SU-DHL-6 (cell line): ENCODE measurements at regions not wholly inside any gene's neighbourhood (a gene's known extent, or its start where the extent isn't known, plus 50 kb on each side); places are given as distances from the start of the nearest gene placed in this dataset.

Experiments used
- H2AFZ ChIP-seq: fragments of 200-600 bp; sonication (generic); 2 replicates; pipeline ENCODE4 v1.6.1; 2014; ENCODE audit warnings: low read depth, mild to moderate bottlenecking, moderate library complexity, mixed read lengths, antibody characterized with exemption, low read length; ENCODE audit not compliant: severe bottlenecking
- H3F3A ChIP-seq: fragments of 200-600 bp; shearing (Covaris generic); 2 replicates; pipeline ENCODE4 v1.6.0; 2016; ENCODE audit warnings: antibody characterized with exemption, mild to moderate bottlenecking; ENCODE audit not compliant: insufficient read depth
- H3K27ac ChIP-seq: fragments of 200-600 bp; sonication (generic); 2 replicates; pipeline ENCODE4 v1.5.1; 2016; ENCODE audit warnings: low read depth, mild to moderate bottlenecking, low read length, moderate library complexity, mixed read lengths
- H3K27me3 ChIP-seq: fragments of 200-600 bp; sonication (generic), shearing (Covaris generic); 2 replicates; pipeline ENCODE4 v1.6.0; 2014; ENCODE audit warnings: mild to moderate bottlenecking, low read length
- H3K36me3 ChIP-seq: fragments of 200-600 bp; sonication (generic); 2 replicates; pipeline ENCODE4 v1.6.1; 2014; ENCODE audit warnings: mild to moderate bottlenecking, low read length, mixed read lengths
- H3K4me2 ChIP-seq: fragments of 300-600, 200-600 bp; shearing (Covaris generic), sonication (generic); 2 replicates; pipeline ENCODE4 v1.6.0; 2014; ENCODE audit warnings: low read length, low read depth, mild to moderate bottlenecking; ENCODE audit not compliant: poor library complexity, severe bottlenecking
- H3K4me3 ChIP-seq: fragments of 200-600 bp; sonication (generic); 2 replicates; pipeline ENCODE4 v1.5.1; 2014; ENCODE audit warnings: antibody characterized with exemption, low read length, mild to moderate bottlenecking, mixed read lengths; ENCODE audit not compliant: insufficient read depth, poor library complexity, severe bottlenecking
- H3K79me2 ChIP-seq: fragments of 200-600 bp; sonication (generic); 2 replicates; pipeline ENCODE4 v1.6.1; 2014; ENCODE audit warnings: mild to moderate bottlenecking, low read length, moderate library complexity; ENCODE audit not compliant: insufficient read depth
- H3K9ac ChIP-seq: fragments of 200-600 bp; sonication (generic); 2 replicates; pipeline ENCODE4 v1.7.0; 2014; ENCODE audit warnings: mild to moderate bottlenecking, low read length
- H3K9me2 ChIP-seq: fragments of 200-600 bp; sonication (generic); replicated peaks from 2 replicates; pipeline ENCODE4 v1.6.1; 2014; ENCODE audit warnings: low read length; ENCODE audit not compliant: insufficient read depth
- H3K9me3 ChIP-seq: fragments of 200-600 bp; sonication (generic); 2 replicates; pipeline ENCODE4 v1.6.1; 2014; ENCODE audit warnings: low read length, mixed read lengths; ENCODE audit not compliant: insufficient read depth
- H4K20me1 ChIP-seq: fragments of 200-600 bp; sonication (generic); 2 replicates; pipeline ENCODE4 v1.6.1; 2014; ENCODE audit warnings: low read depth, mild to moderate bottlenecking, antibody characterized with exemption, low read length, moderate library complexity, mixed read lengths
- EZH2phosphoT487 ChIP-seq: fragments of 200-600 bp; sonication (generic), shearing (Covaris generic); conservative IDR thresholded peaks from 2 replicates; pipeline ENCODE4 v1.6.1; 2018; ENCODE audit warnings: mild to moderate bottlenecking, antibody characterized with exemption, low read length, moderate library complexity, mixed read lengths
- TF ChIP-seq, protein P1 (sequence below): fragments of 200-600 bp; sonication (generic); IDR thresholded peaks from one replicate; pipeline ENCODE4 v1.5.1; 2017; ENCODE audit warnings: antibody characterized with exemption, mild to moderate bottlenecking, low read length, moderate library complexity; ENCODE audit not compliant: insufficient read depth, poor library complexity, severe bottlenecking

DNA sequence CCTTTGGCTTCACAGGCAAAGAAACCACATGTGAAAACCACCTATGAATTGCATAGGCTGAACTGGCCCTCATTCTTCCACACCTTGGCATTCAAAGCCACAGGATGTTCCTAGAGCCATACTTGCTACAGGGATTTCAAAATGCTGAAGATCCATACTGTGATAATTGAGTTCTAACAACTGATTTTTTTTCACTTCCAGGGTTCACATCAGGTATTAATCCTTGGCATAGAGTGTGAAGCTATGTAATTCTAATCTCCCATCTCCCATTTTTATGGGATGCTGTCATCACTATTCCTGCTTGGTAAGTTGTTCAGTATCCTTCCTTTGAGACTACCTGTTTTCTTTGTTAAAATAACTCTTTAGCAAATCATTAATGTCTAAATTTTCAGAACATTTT is 1569.2 kb upstream of the ADGRL3 start:
- Histone ChIP-seq H3K4me2 (no peak overlapping the region), H4K20me1 (no peaks in the 10 kb centered on the region), H3K9me3 (no peaks in the 10 kb centered on the region), H3K36me3 (no peaks in the 10 kb centered on the region), H3K27me3 (no peaks in the 10 kb centered on the region), H3K79me2 (no peaks in the 10 kb centered on the region), H3K9ac (no peak overlapping the region), H3K27ac (no peak overlapping the region), H3F3A (no peaks in the 10 kb centered on the region), H3K4me3 (no peak overlapping the region), H2AFZ (no peak overlapping the region), H3K9me2 (no peaks in the 10 kb centered on the region)
- TF ChIP-seq, protein P1, sequence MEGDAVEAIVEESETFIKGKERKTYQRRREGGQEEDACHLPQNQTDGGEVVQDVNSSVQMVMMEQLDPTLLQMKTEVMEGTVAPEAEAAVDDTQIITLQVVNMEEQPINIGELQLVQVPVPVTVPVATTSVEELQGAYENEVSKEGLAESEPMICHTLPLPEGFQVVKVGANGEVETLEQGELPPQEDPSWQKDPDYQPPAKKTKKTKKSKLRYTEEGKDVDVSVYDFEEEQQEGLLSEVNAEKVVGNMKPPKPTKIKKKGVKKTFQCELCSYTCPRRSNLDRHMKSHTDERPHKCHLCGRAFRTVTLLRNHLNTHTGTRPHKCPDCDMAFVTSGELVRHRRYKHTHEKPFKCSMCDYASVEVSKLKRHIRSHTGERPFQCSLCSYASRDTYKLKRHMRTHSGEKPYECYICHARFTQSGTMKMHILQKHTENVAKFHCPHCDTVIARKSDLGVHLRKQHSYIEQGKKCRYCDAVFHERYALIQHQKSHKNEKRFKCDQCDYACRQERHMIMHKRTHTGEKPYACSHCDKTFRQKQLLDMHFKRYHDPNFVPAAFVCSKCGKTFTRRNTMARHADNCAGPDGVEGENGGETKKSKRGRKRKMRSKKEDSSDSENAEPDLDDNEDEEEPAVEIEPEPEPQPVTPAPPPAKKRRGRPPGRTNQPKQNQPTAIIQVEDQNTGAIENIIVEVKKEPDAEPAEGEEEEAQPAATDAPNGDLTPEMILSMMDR, result no peak
- TF ChIP-seq EZH2phosphoT487, result no peak

DNA sequence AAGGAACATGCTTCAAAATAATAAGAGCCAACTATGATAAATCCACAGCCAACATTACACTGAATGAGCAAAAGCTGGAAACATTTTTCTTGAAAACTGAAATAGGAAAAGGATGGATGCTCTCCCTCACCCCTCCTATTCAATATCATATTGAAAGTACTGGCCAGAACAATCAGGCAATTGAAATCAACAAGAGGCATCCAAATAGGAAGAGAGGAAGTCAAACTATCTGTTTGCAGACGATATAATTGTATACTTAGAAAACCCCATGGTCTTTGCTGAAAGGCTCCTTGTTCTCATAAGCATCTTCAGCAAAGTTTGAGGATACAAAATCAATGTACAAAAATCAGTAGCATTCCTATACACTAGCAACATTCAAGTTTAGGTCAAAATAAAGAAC is 1562.5 kb upstream of the ADGRL3 start:
- Histone ChIP-seq H2AFZ (no peak overlapping the region), H3K4me3 (no peak overlapping the region), H4K20me1 (no peaks in the 10 kb centered on the region), H3K4me2 (no peak overlapping the region), H3K27me3 (no peaks in the 10 kb centered on the region), H3K9me2 (no peaks in the 10 kb centered on the region), H3K27ac (no peak overlapping the region), H3K79me2 (no peaks in the 10 kb centered on the region), H3K36me3 (no peaks in the 10 kb centered on the region), H3F3A (no peaks in the 10 kb centered on the region), H3K9me3 (no peaks in the 10 kb centered on the region), H3K9ac (no peak overlapping the region)
- no peak for TF ChIP-seq EZH2phosphoT487
- TF ChIP-seq, protein P1, result no peak

DNA sequence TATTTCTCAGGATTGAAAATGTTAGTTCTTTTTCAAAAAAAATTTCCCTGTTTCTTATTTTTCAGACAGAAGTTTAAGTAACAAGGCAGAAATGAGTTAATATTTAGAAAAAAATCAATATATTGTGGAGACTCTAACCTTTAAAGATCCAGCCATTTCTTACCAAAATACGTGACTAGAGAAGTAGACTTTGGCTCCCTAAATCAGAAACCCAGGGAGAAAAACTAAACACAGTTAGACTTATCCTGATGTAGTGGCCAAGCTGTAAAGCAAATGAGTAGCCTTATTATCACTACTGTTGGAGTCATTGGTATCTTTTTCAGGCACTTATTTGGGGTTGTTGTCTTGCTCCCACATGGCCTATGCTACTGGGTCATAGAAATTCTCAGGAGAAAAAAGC is 1556.4 kb upstream of the ADGRL3 start:
- Histone ChIP-seq H3K79me2 (no peaks in the 10 kb centered on the region), H3K9me2 (no peaks in the 10 kb centered on the region), H3K27ac (no peak overlapping the region), H3K4me3 (no peak overlapping the region), H2AFZ (no peak overlapping the region), H3K27me3 (no peaks in the 10 kb centered on the region), H3K4me2 (no peak overlapping the region), H3K36me3 (no peaks in the 10 kb centered on the region), H4K20me1 (no peaks in the 10 kb centered on the region), H3K9me3 (no peaks in the 10 kb centered on the region), H3K9ac (no peak overlapping the region), H3F3A (no peaks in the 10 kb centered on the region)
- TF ChIP-seq, protein P1, result no peak
- no peak for TF ChIP-seq EZH2phosphoT487
